Activated CD4-positive, alpha-beta T cell treated with anti-CD3 and anti-CD28 coated beads for 1 hour (primary cell): ENCODE measurements at regions not wholly inside any gene's neighbourhood (a gene's known extent, or its start where the extent isn't known, plus 50 kb on each side); places are given as distances from the start of the nearest gene placed in this dataset.

ENCODE experiments used
- DNase-seq: peaks from one replicate; pipeline ENCODE4 v3.0.0-alpha.2; 2020

DNA sequence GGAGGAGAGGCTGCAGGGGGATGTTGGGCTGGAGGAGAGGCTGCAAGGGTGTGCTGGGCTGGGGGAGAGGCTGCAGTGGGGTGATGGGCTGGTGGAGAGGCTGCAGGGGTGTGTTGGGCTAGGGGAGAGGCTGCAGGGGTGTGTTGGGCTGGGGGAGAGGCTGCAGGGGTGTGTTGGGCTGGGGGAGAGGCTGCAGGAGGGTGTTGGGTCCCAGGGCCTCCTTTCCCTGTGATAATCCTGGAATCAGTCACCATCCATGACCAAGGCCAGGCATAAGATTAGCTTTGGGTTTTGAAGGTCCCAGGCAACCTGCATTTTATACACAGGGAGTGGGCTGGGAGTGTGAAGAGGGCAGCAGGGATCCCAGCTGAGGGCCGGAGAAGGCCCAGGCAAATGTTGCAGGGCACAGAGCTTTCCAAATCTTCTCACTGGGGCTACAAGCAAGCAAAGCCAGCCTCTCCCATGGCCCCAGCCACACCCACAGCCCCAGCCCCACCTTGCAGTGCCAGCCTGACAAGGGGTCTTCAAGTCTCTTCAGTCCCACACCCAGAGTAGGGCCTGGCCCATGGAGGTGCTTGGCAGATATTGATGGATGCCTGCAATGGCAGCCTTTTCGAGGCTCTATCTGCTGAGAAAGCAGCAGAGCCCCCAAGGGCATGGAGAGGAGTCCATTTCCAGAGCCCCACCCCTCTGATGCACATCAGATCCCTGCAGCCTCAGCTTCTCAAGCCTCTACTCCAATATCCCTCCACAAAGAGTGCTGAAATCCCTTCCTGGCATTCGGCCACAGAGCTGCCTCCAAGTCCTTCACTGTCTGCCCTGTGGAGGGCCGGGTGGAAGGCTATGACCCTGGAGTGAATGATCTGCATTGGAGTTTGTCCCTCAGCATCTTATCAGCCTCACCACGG, 50.3 kb upstream of the GLI2 start:
- no peak for DNase-seq
